GM19455 (cell line): ENCODE measurements at regions not wholly inside any gene's neighbourhood (a gene's known extent, or its start where the extent isn't known, plus 50 kb on each side); places are given as distances from the start of the nearest gene placed in this dataset.
A peak's percentile ranks its signal among the peaks of the same experiment; 100 is the strongest.

Experiments
- ATAC-seq: cut with Tn5 transposase; IDR thresholded peaks from one replicate; pipeline ENCODE4 v1.9.1; 2021; ENCODE audit not compliant: unreplicated experiment

DNA sequence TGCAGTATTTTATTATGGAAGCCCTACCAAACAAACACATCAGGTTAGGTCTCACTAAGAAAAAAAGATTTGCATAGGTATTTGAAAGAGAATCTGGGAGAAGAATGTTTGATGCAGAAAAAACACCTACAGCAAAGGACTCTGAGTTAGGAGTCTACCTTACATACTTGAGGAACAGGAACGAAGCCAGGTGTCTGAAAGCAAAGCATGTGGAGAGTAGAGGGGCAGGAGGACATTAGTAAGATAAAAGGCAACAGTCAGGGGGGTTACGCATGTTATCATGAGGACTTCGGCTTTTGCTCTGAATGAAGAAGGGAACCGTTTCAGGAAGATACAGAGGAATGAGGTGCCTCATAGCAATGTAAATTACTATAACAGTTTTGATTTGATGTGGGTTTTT is 87.9 kb upstream of the PTER start:
- no peak for ATAC-seq

DNA sequence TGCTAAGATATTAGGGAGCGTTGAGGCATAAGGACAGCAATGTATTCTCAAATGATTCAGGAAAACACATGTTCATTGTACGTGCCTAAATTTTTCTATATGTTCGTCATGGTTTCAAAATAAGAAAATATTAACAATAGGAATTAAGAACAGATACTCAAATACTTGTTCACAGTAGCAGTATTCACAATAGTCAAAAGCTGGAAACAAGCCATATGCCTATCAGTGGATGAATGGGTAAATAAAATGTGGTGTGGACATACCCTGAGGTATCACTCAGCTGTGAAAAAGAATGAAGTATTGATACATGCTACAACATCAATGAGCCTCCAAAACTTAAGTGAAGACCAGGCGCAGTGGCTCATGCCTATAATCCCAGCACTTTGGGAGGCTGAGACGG is 84.7 kb upstream of the PTER start:
- no peak for ATAC-seq

DNA sequence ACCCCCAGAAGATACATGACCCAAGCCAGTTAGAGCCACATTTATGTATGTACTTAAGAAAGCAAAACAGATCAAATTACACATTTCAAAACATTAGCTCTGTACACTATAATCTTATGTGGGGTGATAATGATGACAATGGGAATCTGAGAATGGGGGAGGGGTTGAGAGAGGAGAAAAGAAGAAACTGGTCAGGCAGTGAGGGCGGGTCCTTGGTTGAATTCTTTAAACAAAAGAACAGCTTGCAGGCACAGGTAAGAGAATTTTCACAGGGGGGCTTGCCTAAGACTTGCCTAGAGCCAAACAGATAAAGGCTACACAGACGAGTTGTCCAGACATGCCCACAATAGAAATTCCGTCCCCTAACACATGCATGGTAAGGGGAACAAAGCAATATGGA is 76.8 kb upstream of the PTER start:
- ATAC-seq: no peak

DNA sequence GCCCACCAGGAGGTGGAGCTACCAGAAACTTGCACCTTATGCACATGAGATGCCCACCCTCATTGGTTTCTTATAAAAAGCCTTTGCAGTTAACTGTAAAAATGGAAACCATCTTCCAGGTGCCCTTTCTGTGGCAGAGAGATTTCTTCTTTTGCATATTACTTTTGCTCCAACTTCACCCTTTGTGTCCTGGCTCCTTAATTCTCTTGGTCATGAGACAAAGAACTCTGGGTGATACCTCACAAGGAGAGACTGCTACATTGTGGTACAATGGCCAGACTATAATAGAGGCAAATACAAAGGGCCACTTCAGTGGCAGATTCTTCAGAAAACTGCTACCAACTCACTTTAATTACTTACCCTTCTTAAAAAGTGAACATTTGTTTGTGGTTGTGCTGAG is 76.4 kb upstream of the PTER start:
- ATAC-seq: no peak

DNA sequence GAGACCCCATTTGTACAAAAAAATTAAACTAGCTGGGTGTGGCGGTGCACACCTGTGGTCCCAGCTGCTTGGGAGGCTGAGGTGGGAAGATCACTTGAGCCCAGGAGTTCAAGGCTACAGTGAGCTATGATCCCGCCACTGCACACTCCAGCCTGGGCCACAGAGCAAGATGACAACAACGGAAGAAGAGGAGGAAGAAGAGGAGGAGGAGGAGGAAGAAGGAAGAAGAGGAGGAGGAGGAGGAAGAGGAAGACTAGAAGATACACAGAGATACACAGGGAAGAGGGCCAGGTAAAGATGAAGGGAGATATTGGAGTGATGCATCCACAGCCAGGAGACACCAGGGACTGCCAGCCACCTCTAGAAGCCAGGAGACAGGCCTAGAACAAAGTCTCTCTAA is 75.7 kb upstream of the PTER start:
- ATAC-seq: no peak

DNA sequence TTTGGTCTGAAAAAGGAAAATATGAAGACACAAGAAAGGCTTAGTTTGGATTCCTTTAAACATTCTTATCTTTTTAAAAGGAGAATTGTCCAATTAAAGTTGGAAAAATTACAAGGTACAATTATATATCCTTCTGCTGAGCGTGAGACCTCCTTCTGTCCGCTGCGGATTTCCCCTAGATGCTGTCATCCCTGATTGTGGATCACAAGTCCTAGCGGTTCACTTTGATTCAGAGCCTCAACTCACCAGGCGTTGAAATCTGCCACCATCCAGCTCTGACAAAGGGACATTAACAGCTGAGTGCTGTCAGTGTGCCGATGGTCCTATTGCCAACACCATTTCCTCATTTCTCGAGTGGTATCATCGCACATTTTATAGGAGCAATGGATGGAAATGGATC is 73.1 kb upstream of the PTER start:
- no peak for ATAC-seq

DNA sequence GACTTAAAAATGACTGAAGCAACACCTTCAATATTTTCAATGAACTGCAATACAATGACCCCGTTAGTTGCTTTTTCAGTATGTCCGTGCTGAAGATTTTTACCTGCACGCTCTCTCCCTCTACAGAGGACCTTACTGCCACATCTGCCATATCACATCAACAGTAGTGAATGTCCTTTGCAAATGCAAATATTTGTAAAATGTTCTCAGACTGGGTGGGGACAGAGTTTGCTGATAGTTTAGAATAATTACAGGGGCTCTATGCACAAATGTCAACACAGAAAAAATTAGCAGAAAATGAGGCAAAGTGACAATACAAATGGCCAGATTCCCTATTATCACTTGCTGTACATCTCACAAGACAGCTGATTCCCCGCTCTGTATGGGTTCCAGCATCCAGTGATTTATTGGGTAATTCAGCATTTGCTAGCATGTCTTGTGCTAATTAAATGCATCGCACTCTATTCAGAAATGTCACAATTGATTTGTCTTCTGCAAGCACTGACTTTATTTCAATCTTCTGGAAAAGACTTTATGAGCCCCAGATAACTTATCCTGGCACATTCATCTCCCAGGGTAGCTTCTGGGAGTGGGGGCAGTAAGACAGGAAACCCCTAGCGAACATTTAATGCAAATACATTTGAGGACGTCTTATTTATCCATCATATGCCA is 69.1 kb upstream of the PTER start:
- ATAC-seq: no peak

DNA sequence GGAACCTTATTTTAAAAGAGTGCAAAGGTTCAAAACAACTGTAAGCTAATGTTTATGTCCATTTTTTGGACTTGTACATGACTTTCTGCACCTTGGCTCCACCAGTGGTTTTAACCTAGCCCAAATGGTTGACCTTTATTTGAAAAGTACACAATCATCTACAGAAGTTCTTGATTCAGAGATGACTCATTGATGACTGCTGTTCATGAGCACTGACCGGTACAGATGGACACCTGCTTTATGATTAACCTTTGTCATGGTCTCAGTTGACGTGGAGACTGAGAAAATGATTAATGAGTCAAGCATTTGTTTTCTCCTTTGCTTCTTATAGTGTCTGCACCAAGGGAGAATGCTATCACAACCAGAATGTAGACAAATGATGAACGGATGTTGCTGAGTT is 55.7 kb upstream of the PTER start:
- ATAC-seq: peak; percentile 48

DNA sequence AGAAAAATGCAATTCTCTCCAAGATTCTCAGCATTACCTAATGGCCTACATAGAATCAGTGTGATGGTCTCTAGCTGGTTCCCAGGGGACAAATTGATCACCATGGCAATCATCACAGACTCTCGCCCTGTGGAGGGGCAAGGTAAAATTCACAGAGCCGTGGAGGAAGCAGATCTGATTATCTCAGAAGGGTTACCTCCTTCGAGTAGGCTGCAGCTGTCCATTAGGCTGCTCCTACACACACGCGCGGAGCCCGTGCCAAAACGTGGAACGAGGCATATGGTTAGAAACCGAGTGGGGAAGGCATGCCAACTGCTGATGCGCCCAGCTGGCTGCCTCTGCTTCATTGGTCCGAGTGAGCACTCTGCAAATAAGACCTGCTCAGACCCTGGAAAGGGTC is 52.8 kb upstream of the PTER start:
- ATAC-seq: no peak

DNA sequence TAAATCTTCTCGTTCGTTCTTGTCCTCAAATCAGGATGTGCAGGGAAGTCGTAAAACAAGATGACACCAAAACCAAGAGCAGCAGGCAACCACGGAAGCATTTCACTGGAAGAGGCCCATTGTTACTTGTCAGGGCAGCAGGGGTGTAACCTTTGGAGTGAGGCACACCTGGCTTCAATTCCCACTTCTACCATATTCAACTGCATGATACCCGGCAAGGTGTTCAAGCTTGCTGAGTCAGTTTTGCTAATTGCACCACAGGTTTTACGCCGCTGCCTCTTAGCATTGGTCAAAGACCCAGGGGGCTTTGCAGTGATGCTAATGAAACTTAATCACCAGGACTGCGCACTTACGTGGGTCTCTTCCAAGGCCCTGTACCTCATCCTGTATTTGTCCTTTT is 50.0 kb upstream of the PTER start:
- ATAC-seq: no peak
